Breast epithelium (tissue), 3 donors: ENCODE measurements at regions not wholly inside any gene's neighbourhood (a gene's known extent, or its start where the extent isn't known, plus 50 kb on each side); places are given as distances from the start of the nearest gene placed in this dataset.

Experiments
- POLR2AphosphoS5 ChIP-seq, 3 donors: sonication (generic); formaldehyde crosslinking; IDR thresholded peaks; one replicate each; pipeline ENCODE4 v1.6.1; 2017; ENCODE audit warnings: antibody characterized with exemption in 3 of 3
- TF ChIP-seq, protein P1 (sequence below), 3 donors: fragments of 450-650 bp; IDR thresholded peaks; one replicate each; pipeline ENCODE4 v1.5.1; 2016 to 2017; ENCODE audit warnings: antibody characterized with exemption in 3 of 3, mild to moderate bottlenecking in 3 of 3, moderate library complexity in 3 of 3

DNA sequence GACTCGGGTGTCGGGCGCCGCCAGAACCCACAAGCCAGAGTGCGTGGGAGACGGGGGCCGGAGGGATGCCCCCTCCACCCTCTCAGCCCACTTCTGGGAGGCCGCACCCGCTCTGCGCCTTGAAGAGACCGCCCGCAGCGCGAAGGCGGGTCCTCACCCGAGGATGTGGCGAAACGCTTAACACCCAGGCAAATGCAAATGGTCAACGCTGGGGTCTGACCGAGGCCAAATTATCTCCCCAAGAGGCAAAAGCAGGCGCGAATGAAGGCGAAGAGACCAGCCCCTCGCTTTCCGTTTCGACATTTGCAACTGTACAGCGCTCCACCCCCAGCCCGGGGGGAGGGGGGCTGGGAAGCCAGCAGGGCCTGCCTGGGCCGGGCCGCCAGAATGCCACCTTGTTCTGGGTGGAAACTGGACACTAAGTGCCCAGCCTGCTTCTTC lies 137.7 kb upstream of the ZIC3 start:
- no peak for TF ChIP-seq POLR2AphosphoS5 (IDR thresholded peaks at IDR 0.05)
- TF ChIP-seq, protein P1, sequence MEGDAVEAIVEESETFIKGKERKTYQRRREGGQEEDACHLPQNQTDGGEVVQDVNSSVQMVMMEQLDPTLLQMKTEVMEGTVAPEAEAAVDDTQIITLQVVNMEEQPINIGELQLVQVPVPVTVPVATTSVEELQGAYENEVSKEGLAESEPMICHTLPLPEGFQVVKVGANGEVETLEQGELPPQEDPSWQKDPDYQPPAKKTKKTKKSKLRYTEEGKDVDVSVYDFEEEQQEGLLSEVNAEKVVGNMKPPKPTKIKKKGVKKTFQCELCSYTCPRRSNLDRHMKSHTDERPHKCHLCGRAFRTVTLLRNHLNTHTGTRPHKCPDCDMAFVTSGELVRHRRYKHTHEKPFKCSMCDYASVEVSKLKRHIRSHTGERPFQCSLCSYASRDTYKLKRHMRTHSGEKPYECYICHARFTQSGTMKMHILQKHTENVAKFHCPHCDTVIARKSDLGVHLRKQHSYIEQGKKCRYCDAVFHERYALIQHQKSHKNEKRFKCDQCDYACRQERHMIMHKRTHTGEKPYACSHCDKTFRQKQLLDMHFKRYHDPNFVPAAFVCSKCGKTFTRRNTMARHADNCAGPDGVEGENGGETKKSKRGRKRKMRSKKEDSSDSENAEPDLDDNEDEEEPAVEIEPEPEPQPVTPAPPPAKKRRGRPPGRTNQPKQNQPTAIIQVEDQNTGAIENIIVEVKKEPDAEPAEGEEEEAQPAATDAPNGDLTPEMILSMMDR (IDR thresholded peaks at IDR 0.05) = no peak
